Erythroblast (primary cell): ENCODE measurements at regions not wholly inside any gene's neighbourhood (a gene's known extent, or its start where the extent isn't known, plus 50 kb on each side); places are given as distances from the start of the nearest gene placed in this dataset.

ENCODE experiments used
- GATA1 ChIP-seq: IDR thresholded peaks from 2 replicates; pipeline ENCODE4 v1.6.1; 2011; ENCODE audit warnings: low read depth, mild to moderate bottlenecking, control low read depth, low read length, moderate library complexity
- POLR2A ChIP-seq: IDR thresholded peaks from 2 replicates; pipeline ENCODE4 v1.6.1; 2011; ENCODE audit warnings: mild to moderate bottlenecking, low read length

DNA sequence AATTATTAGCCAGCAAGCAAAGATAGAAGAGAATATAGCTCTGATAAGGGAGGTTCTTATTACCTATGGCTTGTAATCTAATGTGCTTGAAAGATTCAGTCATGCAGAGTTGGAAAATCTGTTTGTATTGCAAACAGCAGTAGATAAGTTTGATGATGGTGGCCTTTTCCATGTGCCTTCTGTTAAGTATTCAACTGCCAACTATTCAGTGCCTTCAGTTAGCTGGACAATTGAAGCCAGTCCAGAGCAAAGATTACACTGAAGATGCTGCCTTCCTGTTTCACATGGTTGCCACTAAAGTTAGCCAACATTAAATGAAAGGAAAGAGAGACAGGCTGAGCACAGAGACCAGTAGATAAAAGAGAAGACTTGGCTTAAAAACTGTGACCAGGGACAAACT lies 92.7 kb upstream of the SLC38A2 start:
- no peak for TF ChIP-seq POLR2A
- TF ChIP-seq GATA1: no peak
